Amygdala (tissue), 56 donors: ENCODE measurements at regions not wholly inside any gene's neighbourhood (a gene's known extent, or its start where the extent isn't known, plus 50 kb on each side); places are given as distances from the start of the nearest gene placed in this dataset.
"Not testable (repeated sequence)": the region's sequence is repeated elsewhere in the genome, so short reads cannot be mapped to it uniquely, and the experiment has no call there.

Experiments used
- DNase-seq, 56 donors: peaks; one replicate each; lab custom pipeline; 2025; lab: John Stamatoyannopoulos, UW

DNA sequence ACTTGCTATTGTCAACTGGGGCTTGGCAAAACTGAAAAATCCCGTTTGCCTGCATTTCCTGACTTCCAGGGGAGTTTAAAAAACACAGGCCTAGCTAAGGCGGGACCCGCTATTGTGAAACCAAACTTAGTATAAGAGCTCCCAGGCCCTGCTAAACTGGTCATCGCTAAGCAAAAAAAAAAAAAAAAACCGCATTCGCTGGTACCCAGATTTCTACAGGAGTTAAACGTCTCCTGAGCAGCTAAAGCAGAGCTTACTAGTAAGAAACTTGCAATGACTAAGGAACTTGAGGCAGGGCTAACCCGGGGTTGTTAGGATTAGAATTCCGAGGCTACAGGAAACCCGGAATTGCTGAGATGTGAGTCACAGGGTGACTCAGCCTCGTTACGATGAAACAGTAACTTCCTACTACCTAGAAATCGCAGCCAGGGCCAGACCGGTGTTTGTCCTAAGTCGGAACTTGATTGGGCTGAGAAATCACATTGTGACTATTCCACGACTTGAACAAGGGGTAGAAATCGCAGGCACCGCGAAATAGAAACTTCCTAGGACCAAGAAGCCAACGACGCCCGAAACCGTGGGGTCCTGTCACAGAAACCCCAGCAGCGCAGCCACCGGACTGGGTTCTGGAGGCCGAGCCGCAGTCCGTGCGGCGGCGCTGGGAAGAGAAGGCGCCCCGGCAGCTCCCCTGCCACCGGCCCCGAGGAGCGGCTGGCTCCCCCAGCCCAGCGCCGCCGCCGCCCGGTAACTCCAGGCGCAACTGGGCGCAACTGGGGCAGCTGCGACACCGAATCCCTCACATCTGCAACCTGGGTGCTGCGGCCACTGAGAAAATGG lies 89.4 kb downstream of the ANXA2R start:
- DNase-seq: peak in 5 of 56 donors; percentile 6 to 13 (median 8)

DNA sequence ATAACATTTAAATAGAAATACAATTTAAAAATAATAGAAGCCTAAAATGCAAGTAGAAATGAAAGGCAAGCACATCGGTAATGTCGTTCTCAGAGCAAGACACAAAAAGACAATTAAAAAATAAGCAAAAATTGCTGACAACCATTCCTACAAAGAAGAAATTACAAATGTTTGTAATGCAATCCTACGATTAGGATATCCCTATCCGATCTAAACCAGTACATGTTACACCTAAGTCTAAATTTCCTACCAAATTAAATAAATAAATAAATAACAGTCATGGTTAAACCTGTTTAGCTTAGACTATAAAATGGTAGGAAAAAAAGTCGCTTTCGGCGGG lies 90.0 kb downstream of the ANXA2R start:
- no peak for DNase-seq

DNA sequence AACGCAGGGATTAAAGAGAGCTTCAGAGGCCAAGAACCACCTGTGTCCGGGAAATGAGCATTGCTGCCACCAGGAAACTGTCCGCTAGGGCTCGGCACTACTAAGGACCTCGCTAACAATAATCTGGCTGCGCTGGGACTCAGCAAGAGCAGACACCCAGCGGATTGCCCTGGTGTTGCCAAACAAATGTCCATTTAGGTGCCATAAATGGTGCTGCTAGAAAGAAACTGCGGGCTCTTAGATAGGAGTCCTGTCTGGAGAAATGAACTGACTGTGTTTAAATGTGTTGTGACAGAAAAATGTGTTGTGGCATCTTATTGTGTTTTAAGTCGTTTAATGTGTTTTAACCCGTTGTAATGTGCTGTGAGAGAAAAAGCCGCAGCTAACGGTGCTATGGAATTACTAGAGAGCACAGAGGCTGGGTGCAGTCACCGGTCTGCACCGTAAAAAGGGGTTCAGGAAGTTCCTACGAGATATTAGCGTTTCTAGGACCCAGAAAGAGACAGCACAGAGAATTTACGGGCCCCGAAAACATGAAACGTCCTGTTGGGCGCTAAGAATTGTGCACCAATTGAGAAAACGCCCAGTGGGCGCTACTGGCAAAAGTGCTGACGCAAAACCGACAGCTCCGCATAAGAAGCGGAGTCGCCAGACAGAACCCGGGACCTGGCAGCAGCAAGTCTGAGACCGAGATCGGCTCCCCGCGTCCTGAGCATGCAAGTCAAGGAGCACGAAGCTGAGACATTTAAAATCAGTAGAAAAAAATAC lies 90.6 kb downstream of the ANXA2R start:
- DNase-seq: peak in 6 of 56 donors; percentile 1 to 23 (median 15)

DNA sequence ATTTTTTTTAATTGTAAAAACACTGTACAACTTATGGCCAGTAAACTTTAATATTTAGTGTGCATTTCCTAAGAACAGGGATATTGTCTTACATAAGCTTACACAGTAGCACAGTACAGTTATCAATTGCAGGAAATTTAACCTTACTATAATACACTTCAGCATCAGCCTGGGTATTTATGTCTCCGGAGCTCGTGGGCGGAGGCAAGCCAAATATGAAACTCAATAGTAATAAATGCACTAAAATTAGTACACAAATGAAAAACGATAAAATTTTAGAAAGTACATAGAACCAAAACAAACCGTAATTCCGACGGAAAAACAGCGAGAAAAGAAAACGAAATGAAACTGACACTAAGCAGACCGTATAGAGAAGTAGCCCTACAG lies 91.2 kb downstream of the ANXA2R start:
- no peak for DNase-seq

DNA sequence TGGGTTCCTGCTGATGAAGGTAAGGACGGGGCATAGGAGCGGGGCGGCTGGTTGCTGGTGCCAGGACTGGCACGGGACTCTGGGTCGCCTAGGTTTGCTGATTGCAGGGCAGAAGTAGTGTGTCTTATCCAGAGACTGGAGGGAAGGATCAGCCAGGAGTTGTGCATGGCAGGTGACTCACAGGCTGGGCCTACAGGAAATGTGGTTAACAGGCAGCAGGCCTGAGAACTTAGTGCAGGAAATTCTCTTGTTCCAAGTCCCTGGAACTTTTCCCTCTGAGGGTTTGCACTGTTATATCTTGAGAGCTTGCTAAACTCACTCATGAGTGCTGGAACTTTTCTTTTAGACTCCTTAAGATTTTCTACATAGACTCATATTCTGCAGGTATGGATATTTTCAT lies 95.1 kb downstream of the ANXA2R start:
- no peak for DNase-seq

DNA sequence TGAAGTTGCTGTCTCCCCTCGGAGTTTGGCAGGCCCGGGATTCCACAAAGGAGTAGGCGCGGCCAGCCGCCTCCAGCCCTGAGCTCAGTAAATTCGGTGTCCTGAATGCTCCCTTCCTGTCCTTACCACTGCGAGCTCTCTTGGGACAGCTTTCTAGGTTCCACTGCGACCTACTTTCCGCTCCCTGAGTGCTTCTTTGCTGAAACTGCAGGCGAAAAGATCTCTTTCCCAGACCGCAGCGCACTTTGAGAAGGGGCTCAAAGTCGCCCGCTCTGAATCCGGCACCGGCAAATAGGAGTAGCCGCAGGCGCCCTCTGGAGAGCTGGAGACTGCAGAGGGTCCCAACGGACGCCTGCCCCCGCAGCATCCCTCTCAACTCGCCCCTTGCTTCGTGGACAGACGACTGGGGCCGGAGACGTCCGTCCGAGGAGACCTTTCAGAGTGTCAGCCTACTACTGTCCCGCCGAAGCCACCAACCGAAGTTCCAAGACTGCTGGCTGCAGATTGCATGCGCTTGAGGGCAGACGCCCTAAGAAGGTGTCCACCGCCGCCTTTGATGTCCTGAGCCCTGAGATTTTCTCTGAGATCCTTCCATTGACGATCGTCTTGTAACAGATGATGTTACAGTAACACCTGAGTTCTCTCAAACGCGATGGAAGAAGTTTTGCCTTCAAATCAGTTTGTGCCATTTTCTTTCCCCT lies 96.0 kb downstream of the ANXA2R start:
- DNase-seq: no peak

DNA sequence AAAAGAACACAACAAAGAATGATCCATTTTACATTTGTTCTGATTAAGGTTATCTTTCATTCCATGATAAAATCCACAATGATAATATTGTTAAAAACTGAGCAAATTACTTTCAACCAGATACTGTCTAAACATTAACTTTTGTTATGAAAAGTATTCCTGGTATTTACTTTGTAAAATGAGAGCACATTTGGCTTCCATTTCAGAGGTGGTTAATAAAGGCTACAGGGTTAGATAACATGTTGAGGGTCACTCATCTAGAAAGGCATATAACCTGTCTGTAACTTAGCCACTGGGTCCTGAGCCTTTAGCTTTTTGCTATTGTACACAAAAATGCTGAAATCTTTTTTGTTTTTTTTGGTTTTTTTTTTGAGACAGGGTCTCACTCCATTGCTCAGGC lies 99.3 kb downstream of the ANXA2R start:
- DNase-seq: no peak

DNA sequence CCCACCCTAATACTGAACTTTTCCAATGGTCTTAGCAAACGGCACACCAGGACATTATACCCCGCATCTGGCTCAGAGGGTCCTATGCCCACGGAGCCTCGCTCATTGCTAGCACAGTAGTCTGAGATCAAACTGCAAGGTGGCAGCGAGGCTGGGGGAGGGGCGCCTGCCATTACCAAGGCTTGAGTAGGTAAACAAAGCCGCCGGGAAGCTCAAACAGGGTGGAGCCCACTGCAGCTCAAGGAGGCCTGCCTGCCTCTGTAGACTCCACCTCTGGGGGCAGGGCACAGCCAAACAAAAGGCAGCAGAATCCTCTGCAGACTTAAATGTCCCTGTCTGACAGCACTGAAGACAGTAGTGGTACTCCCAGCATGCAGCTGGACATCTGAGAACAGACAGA lies 108.1 kb downstream of the ANXA2R start:
- DNase-seq: not testable (repeated sequence)

DNA sequence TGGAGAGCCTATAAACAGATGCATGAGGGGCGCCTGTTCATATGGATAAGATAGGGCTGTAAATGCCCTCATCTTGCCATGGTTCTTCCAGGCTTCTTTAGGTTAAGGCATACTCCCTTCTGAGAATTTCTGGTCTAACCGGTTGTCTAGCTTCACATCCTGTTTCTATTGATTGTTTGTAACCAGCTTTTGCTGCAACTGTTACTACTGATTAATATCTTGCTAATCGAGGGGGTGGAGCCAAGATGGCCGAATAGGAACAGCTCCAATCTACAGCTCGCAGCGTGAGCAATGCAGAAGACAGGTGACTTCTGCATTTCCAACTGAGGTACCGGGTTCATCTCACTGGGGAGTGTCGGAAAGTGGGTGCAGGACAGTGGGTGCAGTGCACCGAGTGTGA lies 108.7 kb downstream of the ANXA2R start:
- not testable (repeated sequence) for DNase-seq

DNA sequence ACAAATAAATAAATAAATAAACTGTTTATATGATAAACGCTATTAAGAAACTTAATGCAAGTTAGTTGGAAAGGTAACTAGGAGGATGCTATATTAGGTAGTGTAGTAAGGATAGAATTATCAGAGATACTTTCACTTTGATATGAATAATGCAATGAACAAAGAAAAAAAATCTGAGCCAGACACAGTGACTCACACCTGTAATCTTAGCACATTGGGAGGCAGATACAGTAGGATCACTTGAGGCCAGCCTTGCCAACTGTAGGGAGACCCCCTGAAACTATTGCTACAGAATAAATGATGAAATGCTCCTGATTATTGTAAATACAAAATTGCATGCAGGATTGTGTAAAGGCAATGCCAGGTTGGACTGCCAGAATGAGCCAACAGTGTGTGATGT lies 109.2 kb downstream of the ANXA2R start:
- DNase-seq: no peak

DNA sequence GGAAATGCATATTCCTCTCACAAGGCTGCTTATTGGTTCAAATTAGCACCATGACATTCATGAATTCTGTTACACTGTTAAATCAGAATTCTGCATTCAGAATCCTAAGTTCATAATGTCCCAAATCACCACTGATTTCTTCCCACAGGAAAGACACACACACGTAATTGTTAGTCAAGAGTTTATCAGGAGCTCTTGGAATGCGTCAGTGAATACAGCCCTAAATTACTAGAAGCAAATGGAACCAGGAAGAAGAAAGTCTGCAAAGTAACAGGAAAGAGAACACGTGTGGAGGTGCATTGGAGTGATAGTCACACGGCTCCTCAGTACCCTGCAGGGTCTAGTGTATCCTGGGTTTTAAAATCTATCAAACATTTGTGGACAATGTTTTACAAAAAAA lies 110.2 kb downstream of the ANXA2R start:
- no peak for DNase-seq

DNA sequence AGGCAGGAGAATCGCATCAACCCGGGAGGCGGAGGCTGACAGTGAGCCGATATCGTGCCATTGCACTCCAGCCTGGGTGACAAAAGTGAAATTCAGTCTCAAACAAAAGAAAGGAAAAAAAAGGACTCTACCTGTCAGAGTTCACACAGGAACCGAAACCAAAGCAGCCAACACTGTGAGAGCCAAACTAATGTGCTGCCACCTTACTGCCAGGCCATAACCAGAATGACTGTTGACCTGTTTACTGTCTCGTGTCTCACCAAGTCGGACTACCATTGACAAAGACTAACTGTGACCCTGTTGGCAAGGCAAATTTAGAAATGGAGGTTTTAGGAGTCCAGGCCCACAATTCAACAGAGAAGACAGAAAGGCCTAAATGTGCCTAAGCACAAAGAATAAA lies 112.4 kb downstream of the ANXA2R start:
- DNase-seq: no peak

DNA sequence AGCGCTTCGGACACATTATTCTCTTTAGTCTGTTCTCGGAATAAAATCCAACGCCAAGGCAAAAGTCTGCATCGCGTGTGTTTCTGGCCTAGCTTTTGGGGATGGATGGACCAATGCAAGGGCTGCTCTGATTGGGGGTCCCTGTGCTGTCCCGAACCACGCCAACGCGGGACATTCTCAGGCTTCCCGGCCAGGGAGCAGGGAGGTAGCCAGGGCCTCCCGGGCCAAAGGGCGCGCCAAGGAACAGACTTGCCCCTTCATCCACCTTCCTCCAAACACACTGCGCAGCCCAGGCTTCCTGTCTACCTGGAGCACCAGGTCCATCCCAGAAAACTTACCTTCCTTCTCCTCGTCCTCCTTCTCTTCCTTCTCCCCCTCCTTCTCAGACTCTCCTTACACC lies 113.0 kb upstream of the SELENOP start:
- DNase-seq: no peak

DNA sequence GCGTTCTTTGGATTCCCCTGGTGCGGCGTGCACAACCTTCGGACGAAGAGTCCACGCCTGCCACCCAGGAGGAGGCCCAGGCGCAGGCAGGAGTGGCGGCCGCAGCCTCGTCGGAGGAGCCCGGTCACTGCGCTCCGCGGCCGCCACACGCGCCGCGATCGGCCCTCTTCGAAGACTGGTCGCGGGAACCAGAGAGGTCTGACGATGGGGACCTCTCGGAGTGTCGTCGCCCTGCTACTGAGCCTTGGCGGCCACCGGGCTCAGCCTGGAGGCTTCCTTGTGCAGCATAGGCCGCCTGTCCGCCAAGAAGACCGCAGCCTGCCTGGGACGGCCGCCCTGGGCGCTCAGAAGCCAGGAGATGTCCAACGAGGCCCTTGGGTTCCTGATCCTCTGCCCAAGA lies 112.5 kb upstream of the SELENOP start:
- no peak for DNase-seq

DNA sequence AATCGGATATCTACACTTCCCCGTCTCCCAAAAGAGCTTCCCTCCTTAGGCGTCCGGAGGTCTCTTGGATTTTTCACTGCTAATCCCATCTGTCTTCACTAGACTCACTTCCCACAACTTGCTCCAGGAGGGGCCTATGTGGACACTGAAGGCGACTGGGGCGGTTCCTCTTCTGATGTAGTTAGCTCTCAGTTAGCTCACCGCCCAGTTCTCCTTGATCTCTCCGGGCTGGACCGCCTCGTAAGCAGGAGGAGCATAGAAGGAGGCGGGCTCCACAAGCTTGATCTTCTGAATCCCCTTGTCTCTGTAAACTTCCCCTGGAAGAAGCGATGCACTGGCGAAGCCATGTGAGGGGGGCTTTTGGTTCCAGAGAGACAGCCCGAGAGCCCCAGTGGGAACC lies 112.0 kb upstream of the SELENOP start:
- DNase-seq: no peak

DNA sequence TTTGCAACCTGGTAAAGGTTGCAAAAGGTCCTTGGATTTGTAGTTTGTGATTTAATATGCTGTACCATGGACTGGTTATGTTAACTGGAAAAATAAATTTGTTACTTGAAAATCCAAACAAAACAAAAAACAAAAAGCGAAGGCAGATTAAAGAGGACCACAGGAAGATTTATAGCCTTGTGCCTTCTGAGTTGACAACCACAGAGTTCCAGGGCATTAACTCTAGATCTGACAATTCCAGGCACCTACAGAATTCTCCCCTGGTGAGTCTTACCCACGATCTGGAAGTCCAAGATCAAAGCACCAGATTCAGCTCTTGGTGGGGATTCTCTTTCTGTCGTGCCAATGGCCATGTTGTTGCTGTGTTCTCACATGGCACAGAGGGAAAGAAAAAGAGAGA lies 107.9 kb upstream of the SELENOP start:
- DNase-seq: no peak

DNA sequence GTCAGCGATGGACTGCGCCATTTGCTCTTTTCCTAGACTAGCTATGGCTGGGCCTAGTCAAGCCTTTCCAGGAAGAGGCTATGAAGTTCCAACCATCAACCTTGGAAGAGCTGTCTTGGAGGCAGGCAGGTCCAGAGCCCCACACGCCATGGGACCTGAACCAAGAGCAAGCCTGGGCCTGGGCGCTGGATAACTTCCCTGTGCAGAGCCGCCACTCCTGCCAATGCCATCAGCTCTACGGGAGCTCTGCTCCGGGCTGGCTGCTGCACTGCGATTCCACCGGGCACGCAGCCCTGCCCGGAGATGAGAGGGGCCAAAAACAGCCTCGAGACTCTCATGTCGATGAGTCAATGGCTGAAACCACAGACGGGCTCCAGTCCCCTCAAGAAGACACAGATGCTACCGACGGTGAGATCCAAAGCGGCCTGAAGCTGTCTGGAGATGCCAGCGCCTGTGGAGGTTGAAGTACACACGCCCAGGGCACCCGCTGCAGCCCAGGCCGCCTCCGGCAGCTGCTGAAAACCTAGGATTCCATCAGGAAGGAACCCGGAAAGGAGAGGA lies 103.7 kb upstream of the SELENOP start:
- DNase-seq: no peak

DNA sequence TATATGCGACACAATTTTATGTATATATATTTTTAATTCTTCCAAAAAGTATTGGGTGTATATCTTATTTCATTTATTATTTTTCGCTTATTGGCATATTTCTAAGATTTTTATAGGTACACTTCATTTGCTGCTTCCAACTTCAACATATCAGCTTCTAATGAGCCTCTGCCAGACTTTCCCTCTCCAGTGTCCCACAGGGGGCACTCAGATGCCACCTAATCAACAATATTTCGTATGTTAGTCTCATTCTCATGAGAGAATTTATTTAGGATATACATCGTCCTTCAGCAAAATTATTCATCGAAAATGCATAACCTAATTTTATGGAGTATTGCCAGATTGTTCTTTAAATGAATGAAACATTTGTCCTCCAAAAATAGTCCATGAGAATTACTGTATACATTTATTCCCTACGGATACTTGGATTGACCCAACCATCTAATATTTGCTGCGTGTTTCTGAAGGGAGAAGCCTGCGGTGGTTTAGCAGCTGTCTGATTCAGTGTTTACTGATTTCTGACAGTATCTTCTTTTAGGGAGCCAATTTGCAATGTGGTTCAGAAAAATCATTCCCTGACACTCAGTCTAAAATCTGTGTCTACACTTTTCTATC lies 100.6 kb upstream of the SELENOP start:
- peak in 2 of 56 donors; percentile 9 to 11 for DNase-seq

DNA sequence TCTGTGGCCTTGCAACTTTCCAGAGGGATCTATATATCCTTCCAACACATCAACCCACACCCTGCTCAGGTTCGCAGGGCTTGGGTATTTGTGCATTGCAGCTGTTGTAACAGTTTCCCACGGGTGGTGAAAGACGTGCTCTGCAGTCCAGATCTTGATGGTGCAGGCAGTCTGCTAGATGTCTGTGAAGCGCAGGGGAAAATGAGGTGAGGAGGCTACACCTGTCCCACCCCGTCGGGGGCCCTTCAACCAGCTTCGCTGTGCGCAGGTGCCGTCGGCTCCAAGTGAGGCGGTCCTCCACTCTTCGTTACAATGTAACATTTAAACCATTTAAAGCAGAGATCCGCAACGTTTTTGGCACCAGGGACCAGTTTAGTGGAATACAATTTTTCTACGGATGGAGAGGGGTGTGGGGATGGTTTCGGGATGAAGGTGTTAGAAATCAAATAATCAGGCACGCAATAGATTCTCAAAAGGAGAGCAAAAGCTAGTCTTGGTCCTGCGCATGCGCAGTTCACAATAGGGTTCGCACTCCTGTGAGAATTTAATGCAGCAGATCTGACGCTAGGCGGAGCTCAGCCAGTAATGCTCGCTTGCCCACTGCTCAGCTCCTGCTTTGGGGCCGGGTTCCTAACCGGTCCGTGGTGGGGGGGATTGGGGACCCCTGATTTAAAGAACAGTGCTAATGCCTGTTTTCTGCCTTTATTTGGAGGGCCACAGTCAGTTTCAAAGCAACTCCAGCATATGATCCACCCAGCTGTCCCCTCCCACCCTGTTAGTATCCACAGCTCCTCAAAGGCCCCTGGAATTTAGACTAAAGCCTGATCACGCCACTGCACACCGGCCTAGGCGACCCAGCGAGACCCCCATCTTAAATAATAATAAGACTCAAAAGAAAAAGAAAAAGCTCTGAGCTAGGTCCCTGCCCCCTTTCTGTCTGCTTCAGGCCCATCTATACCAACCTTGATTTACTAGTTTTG lies 97.1 kb upstream of the SELENOP start:
- DNase-seq: peak; percentile 11 to 93 (median 78)
